ENCODE measurements at regions not wholly inside any gene's neighbourhood (a gene's known extent, or its start where the extent isn't known, plus 50 kb on each side); places are given as distances from the start of the nearest gene placed in this dataset.

- no peak overlapping the region for H3K4me2 ChIP-seq (replicated peaks; ENCODE audit: low read depth, low read length, poor library complexity, severe bottlenecking)
- intact Hi-C loops (cut with micrococcal nuclease) = no loop called here
- Mint-ChIP-seq H3K4me3 (no peak overlapping the region), H3K9me3 (ENCODE audit: insufficient read depth) (no peaks in the 10 kb centered on the region), H3K27me3 (no peaks in the 10 kb centered on the region), H3K4me1 (no peaks in the 10 kb centered on the region), H3K27ac (no peak overlapping the region)
- TF ChIP-seq EZH2 (IDR thresholded peaks at IDR 0.05; ENCODE audit: borderline replicate concordance, insufficient read depth, low read depth, low read length, poor library complexity, severe bottlenecking) (no peak), CTCF (IDR thresholded peaks at IDR 0.05) (no peak)
- no peak overlapping the region for H3K27ac ChIP-seq (ENCODE audit: low read length in 2 of 2)
- 82% methylated on average over 1 of the region's 3 CpGs for WGBS (ENCODE audit: insufficient coverage)
- peaks cover 0 to 2% of the 10 kb centered on the region in 2 experiments for H3K36me3 ChIP-seq (replicated peaks in 1 of 2; ENCODE audit: control extremely low read depth in 1 of 2, control insufficient read depth in 1 of 2, extremely low read depth in 1 of 2, insufficient read depth in 2 of 2, low read length in 1 of 2)
- no peaks in the 10 kb centered on the region for H3K79me2 ChIP-seq (ENCODE audit: control insufficient read depth, insufficient read depth, low read length)
- no peaks in the 10 kb centered on the region for H4K20me1 ChIP-seq (ENCODE audit: control insufficient read depth, insufficient read depth, low read length, poor library complexity, severe bottlenecking)
- H3K27me3 ChIP-seq (replicated peaks in 1 of 4; ENCODE audit: control extremely low read depth in 1 of 4, control insufficient read depth in 3 of 4, insufficient read depth in 4 of 4, low read length in 3 of 4) = no peaks in the 10 kb centered on the region
- H3K4me3 ChIP-seq (ENCODE audit: control extremely low read depth in 1 of 5, extremely low read depth in 1 of 5, insufficient read depth in 1 of 5, low read depth in 2 of 5, low read length in 4 of 5) = no peak overlapping the region
- ATAC-seq (ENCODE audit: low read depth) (no peak), DNase-seq (no peak)
- ChIA-PET CTCF (no interaction called here), POLR2A (no interaction called here)
- H3K9me3 ChIP-seq (ENCODE audit: control extremely low read depth in 1 of 3, control insufficient read depth in 2 of 3, insufficient read depth in 1 of 3, low read length in 2 of 3) = peaks cover 0 to 4% (median 0%) of the 10 kb centered on the region in 3 donors
- H3K9ac ChIP-seq (ENCODE audit: low read length) = no peak overlapping the region
- H2AFZ ChIP-seq (ENCODE audit: insufficient read depth, low read depth, low read length, poor library complexity, severe bottlenecking) = no peak overlapping the region
- no peaks in the 10 kb centered on the region for H3K4me1 ChIP-seq (ENCODE audit: control insufficient read depth in 2 of 2, insufficient read depth in 2 of 2, low read length in 2 of 2)
Measured at GRCh38 chrX:1720836-1721235, 106.0 kb downstream of the ASMT start.

- H3K9me3 Mint-ChIP-seq (ENCODE audit: insufficient read depth) = no peaks in the 10 kb centered on the region
- H3K9ac ChIP-seq (ENCODE audit: low read length) = no peak overlapping the region
- no peaks in the 10 kb centered on the region for H3K27me3 ChIP-seq (replicated peaks in 1 of 4; ENCODE audit: control extremely low read depth in 1 of 4, control insufficient read depth in 3 of 4, insufficient read depth in 4 of 4, low read length in 3 of 4)
- H4K20me1 ChIP-seq (ENCODE audit: control insufficient read depth, insufficient read depth, low read length, poor library complexity, severe bottlenecking) = no peaks in the 10 kb centered on the region
- H3K27ac ChIP-seq (ENCODE audit: low read length in 2 of 2) = no peak overlapping the region
- ChIA-PET CTCF (no interaction called here), POLR2A (no interaction called here)
- no peak overlapping the region for H3K4me2 ChIP-seq (replicated peaks; ENCODE audit: low read depth, low read length, poor library complexity, severe bottlenecking)
- ATAC-seq (ENCODE audit: low read depth) (no peak), DNase-seq (no peak)
- no peak overlapping the region for H2AFZ ChIP-seq (ENCODE audit: insufficient read depth, low read depth, low read length, poor library complexity, severe bottlenecking)
- intact Hi-C loops (cut with micrococcal nuclease) = no loop called here
- H3K27ac Mint-ChIP-seq = no peak overlapping the region
- H3K4me3 Mint-ChIP-seq = no peak overlapping the region
- H3K9me3 ChIP-seq (ENCODE audit: control extremely low read depth in 1 of 3, control insufficient read depth in 2 of 3, insufficient read depth in 1 of 3, low read length in 2 of 3) = peaks cover 0 to 5% (median 4%) of the 10 kb centered on the region in 3 donors
- H3K79me2 ChIP-seq (ENCODE audit: control insufficient read depth, insufficient read depth, low read length) = no peaks in the 10 kb centered on the region
- H3K36me3 ChIP-seq (replicated peaks in 1 of 2; ENCODE audit: control extremely low read depth in 1 of 2, control insufficient read depth in 1 of 2, extremely low read depth in 1 of 2, insufficient read depth in 2 of 2, low read length in 1 of 2) = peaks cover 0 to 10% of the 10 kb centered on the region in 2 experiments
- H3K4me1 Mint-ChIP-seq = no peaks in the 10 kb centered on the region
- TF ChIP-seq CTCF (IDR thresholded peaks at IDR 0.05) (no peak), EZH2 (IDR thresholded peaks at IDR 0.05; ENCODE audit: borderline replicate concordance, insufficient read depth, low read depth, low read length, poor library complexity, severe bottlenecking) (no peak)
- 100% methylated on average over 2 of the region's 8 CpGs for WGBS (ENCODE audit: insufficient coverage)
- no peaks in the 10 kb centered on the region for H3K27me3 Mint-ChIP-seq
- H3K4me3 ChIP-seq (ENCODE audit: control extremely low read depth in 1 of 5, extremely low read depth in 1 of 5, insufficient read depth in 1 of 5, low read depth in 2 of 5, low read length in 4 of 5) = no peak overlapping the region
- no peaks in the 10 kb centered on the region for H3K4me1 ChIP-seq (ENCODE audit: control insufficient read depth in 2 of 2, insufficient read depth in 2 of 2, low read length in 2 of 2)
Measured at GRCh38 chrX:1725472-1725871, 110.6 kb downstream of the ASMT start.
